GM18870 (cell line): ENCODE measurements at regions not wholly inside any gene's neighbourhood (a gene's known extent, or its start where the extent isn't known, plus 50 kb on each side); places are given as distances from the start of the nearest gene placed in this dataset.
"Not testable (repeated sequence)": the region's sequence is repeated elsewhere in the genome, so short reads cannot be mapped to it uniquely, and the experiment has no call there.

Experiments
- ATAC-seq: cut with Tn5 transposase; IDR thresholded peaks from one replicate; pipeline ENCODE4 v1.9.1; 2021; ENCODE audit warnings: moderate library complexity; ENCODE audit not compliant: unreplicated experiment

GRCh38 chr21:39006571-39007311, 176.5 kb downstream of the PSMG1 start:
- ATAC-seq, result no peak

GRCh38 chr21:39005502-39005787, 177.8 kb downstream of the PSMG1 start:
- ATAC-seq, result no peak

- no peak for ATAC-seq
These were observed 178.4 kb downstream of the PSMG1 start for GRCh38 chr21:39004634-39005501.

GRCh38 chr21:39003982-39004633, 179.1 kb downstream of the PSMG1 start:
- no peak for ATAC-seq

- ATAC-seq, result no peak
These were observed 181.9 kb downstream of the PSMG1 start for GRCh38 chr21:39001341-39001740.

GRCh38 chr21:39000496-39000895, 182.8 kb downstream of the PSMG1 start:
- no peak for ATAC-seq

GRCh38 chr21:38999161-38999560, 184.1 kb downstream of the PSMG1 start:
- ATAC-seq, result no peak

- not testable (repeated sequence) for ATAC-seq
These were observed 185.0 kb downstream of the PSMG1 start for GRCh38 chr21:38998281-38998680.

- ATAC-seq, result not testable (repeated sequence)
These were observed 185.4 kb downstream of the PSMG1 start for GRCh38 chr21:38997843-38998175.

GRCh38 chr21:38997051-38997842, 186.0 kb downstream of the PSMG1 start:
- no peak for ATAC-seq

GRCh38 chr21:38996355-38996754, 186.9 kb downstream of the PSMG1 start:
- no peak for ATAC-seq

GRCh38 chr21:38995731-38996130, 187.5 kb downstream of the PSMG1 start:
- no peak for ATAC-seq

GRCh38 chr21:38995071-38995669, 188.1 kb downstream of the PSMG1 start:
- no peak for ATAC-seq

- ATAC-seq, result no peak
These were observed 188.3 kb downstream of the ETS2 start for GRCh38 chr21:38994042-38994441.

GRCh38 chr21:38993561-38993960, 187.8 kb downstream of the ETS2 start:
- no peak for ATAC-seq

GRCh38 chr21:38992737-38993136, 187.0 kb downstream of the ETS2 start:
- ATAC-seq, result no peak

GRCh38 chr21:38990424-38990794, 184.7 kb downstream of the ETS2 start:
- no peak for ATAC-seq

GRCh38 chr21:38989745-38990423, 184.2 kb downstream of the ETS2 start:
- ATAC-seq, result no peak

GRCh38 chr21:38989379-38989744, 183.6 kb downstream of the ETS2 start:
- no peak for ATAC-seq
